Endothelial cell of umbilical vein (primary cell): ENCODE measurements at regions not wholly inside any gene's neighbourhood (a gene's known extent, or its start where the extent isn't known, plus 50 kb on each side); places are given as distances from the start of the nearest gene placed in this dataset.

Source experiments
- BruUV-seq: library from RNA; stranded (reverse); fragments of 400-500 nt; replicated peaks from 2 replicates; lab custom pipeline; 2021; lab: Mats Ljungman, UMichigan
- CTCF ChIA-PET: fragments of 300-600, 350-600 bp; sonication (Branson Sonifier 250); formaldehyde crosslinking; loops from one replicate; lab custom pipeline; 2021; ENCODE audit warnings: antibody characterized with exemption, inconsistent platforms; lab: Charles Lee
- POLR2A ChIA-PET: fragments of 300-600, 350-600 bp; sonication (Branson Sonifier 250); formaldehyde crosslinking; loops from one replicate; lab custom pipeline; 2021; ENCODE audit warnings: antibody characterized with exemption, inconsistent platforms; lab: Charles Lee
- DNase-seq: peaks from one replicate; pipeline ENCODE4 v3.0.0-alpha.2; 2011; ENCODE audit warnings: low read depth, low spot score
- FAIRE-seq: peaks from 2 replicates; lab custom pipeline; 2011; peaks lifted over from hg19 to GRCh38; lab: Jason Lieb, UNC
- H2AFZ ChIP-seq: 2 replicates; pipeline ENCODE4 v1.6.0; 2012; ENCODE audit warnings: low read depth, low read length, control low read depth, inconsistent platforms
- H3K27ac ChIP-seq: 2 replicates; pipeline ENCODE4 v1.5.1; 2011; ENCODE audit warnings: low read depth, mild to moderate bottlenecking, control low read depth, low read length, moderate library complexity; ENCODE audit not compliant: insufficient read depth
- H3K27me3 ChIP-seq, 2 experiments: 2 replicates each; pipeline versions ENCODE4 v1.6.0 to v1.6.1; 2011; ENCODE audit warnings: low read length in 2 of 2, mixed read lengths in 1 of 2; ENCODE audit not compliant: control insufficient read depth in 2 of 2, insufficient read depth in 2 of 2
- H3K36me3 ChIP-seq, 2 experiments: 2 replicates in 1 of 2; 3 replicates in 1 of 2; pipeline ENCODE4 v1.5.1; 2011; ENCODE audit warnings: low read length in 2 of 2, mild to moderate bottlenecking in 1 of 2, moderate library complexity in 1 of 2; ENCODE audit not compliant: control insufficient read depth in 2 of 2, insufficient read depth in 2 of 2; ENCODE audit errors: extremely low read depth in 1 of 2
- H3K4me1 ChIP-seq: 3 replicates; pipeline ENCODE4 v1.5.1; 2011; ENCODE audit warnings: mild to moderate bottlenecking, low read length; ENCODE audit not compliant: control insufficient read depth, insufficient read depth; ENCODE audit errors: extremely low read depth
- H3K4me2 ChIP-seq: 2 replicates; pipeline ENCODE4 v1.6.1; 2011; ENCODE audit warnings: low read length, control low read depth, mixed read lengths; ENCODE audit not compliant: insufficient read depth
- H3K4me3 ChIP-seq, 3 experiments: fragments of 200-600 bp in 1 of 3; sonication (generic), shearing (Covaris generic) in 1 of 3; replicated peaks in 1 of 3; 2 replicates each; pipeline ENCODE4 v1.5.1; 2011 to 2016; ENCODE audit warnings: control low read depth in 3 of 3, low read length in 3 of 3, mild to moderate bottlenecking in 2 of 3, inconsistent platforms in 1 of 3, low read depth in 1 of 3, moderate library complexity in 1 of 3; ENCODE audit not compliant: insufficient read depth in 1 of 3
- H3K79me2 ChIP-seq: 2 replicates; pipeline ENCODE4 v1.6.0; 2012; ENCODE audit warnings: low read length, inconsistent platforms; ENCODE audit not compliant: control insufficient read depth, insufficient read depth
- H3K9ac ChIP-seq: replicated peaks from 2 replicates; pipeline ENCODE3; 2011; ENCODE audit warnings: low read length, control low read depth; ENCODE audit not compliant: insufficient read depth; ENCODE audit errors: extremely low read depth
- H3K9me1 ChIP-seq: replicated peaks from 3 replicates; pipeline ENCODE4 v1.6.0; 2011; ENCODE audit warnings: mild to moderate bottlenecking, low read length; ENCODE audit not compliant: control insufficient read depth, insufficient read depth; ENCODE audit errors: extremely low read depth
- H3K9me3 ChIP-seq: replicated peaks from 2 replicates; pipeline ENCODE4 v1.5.1; 2012; ENCODE audit warnings: low read length, inconsistent platforms; ENCODE audit not compliant: control insufficient read depth, insufficient read depth
- H4K20me1 ChIP-seq: replicated peaks from 2 replicates; pipeline ENCODE3; 2011; ENCODE audit warnings: mild to moderate bottlenecking, low read length; ENCODE audit not compliant: control insufficient read depth, insufficient read depth; ENCODE audit errors: extremely low read depth
- EZH2 ChIP-seq: IDR thresholded peaks from 2 replicates; pipeline ENCODE4 v1.6.1; 2012; ENCODE audit warnings: borderline replicate concordance, low read depth, mild to moderate bottlenecking, moderate library complexity, low read length, inconsistent platforms; ENCODE audit not compliant: severe bottlenecking
- FOS ChIP-seq: IDR thresholded peaks from 2 replicates; pipeline ENCODE4 v1.6.1; 2011; ENCODE audit warnings: mild to moderate bottlenecking, low read length, moderate library complexity, borderline replicate concordance; ENCODE audit not compliant: insufficient read depth
- GATA2 ChIP-seq: IDR thresholded peaks from 2 replicates; pipeline ENCODE4 v1.7.0; 2011; ENCODE audit warnings: low read depth, mild to moderate bottlenecking, moderate library complexity, mixed read lengths, low read length; ENCODE audit not compliant: insufficient read length, insufficient read depth
- JUN ChIP-seq: IDR thresholded peaks from 2 replicates; pipeline ENCODE4 v1.6.1; 2011; ENCODE audit warnings: borderline replicate concordance, low read depth; ENCODE audit not compliant: insufficient read length, insufficient read depth
- MAX ChIP-seq: IDR thresholded peaks from 2 replicates; pipeline ENCODE4 v1.6.1; 2011; ENCODE audit not compliant: insufficient read depth, insufficient read length
- MYC ChIP-seq: IDR thresholded peaks from one replicate; pipeline ENCODE4 v1.6.1; 2011; ENCODE audit warnings: mild to moderate bottlenecking, low read depth, low read length
- POLR2A ChIP-seq: IDR thresholded peaks from 2 replicates; pipeline ENCODE4 v1.6.1; 2012; ENCODE audit warnings: low read depth, mild to moderate bottlenecking, control low read depth, low read length
- POLR2AphosphoS5 ChIP-seq: IDR thresholded peaks from 2 replicates; pipeline ENCODE4 v1.6.1; 2012; ENCODE audit warnings: low read depth, mild to moderate bottlenecking, control low read depth, low read length, moderate library complexity; ENCODE audit not compliant: insufficient read depth
- dilution Hi-C: fragments of 300-500 bp; cut with MboI; formaldehyde crosslinking; loops from one replicate; pipeline ENCODE4 v1.15.0; 2019; ENCODE audit warnings: low sequenced_read_pairs; ENCODE audit not compliant: extremely low pct_ligation_motif_present
- intact Hi-C: fragments of 100-400 bp; cut with micrococcal nuclease; formaldehyde crosslinking; loops from one replicate; pipeline ENCODE4 v1.10.0; 2022
- TF ChIP-seq, protein P1 (sequence below), 2 donors: IDR thresholded peaks; 1 replicate in 1 of 2; 2 replicates in 1 of 2; pipeline ENCODE4 v1.5.1; 2011; ENCODE audit warnings: low read length in 2 of 2, mild to moderate bottlenecking in 2 of 2, moderate library complexity in 2 of 2, control low read depth in 1 of 2, inconsistent platforms in 1 of 2, low read depth in 1 of 2; ENCODE audit not compliant: insufficient read depth in 1 of 2; ENCODE audit errors: extremely low read depth in 1 of 2

- ChIA-PET POLR2A (no interaction called here), CTCF (no interaction called here)
- H3K4me2 ChIP-seq = no peak overlapping the region
Measured at GRCh38 chr2:126808929-126809328, 89.8 kb upstream of the TEX51 start.

More at GRCh38 chr2:126808929-126809328, 89.8 kb upstream of the TEX51 start:
- Histone ChIP-seq H3K4me1 (no peaks in the 10 kb centered on the region), H3K4me3 (no peak overlapping the region), H3K27ac (no peak overlapping the region), H2AFZ (no peak overlapping the region), H3K27me3 (no peaks in the 10 kb centered on the region), H3K79me2 (no peaks in the 10 kb centered on the region), H3K9me1 (no peaks in the 10 kb centered on the region), H3K9ac (no peak overlapping the region), H3K9me3 (no peaks in the 10 kb centered on the region), H4K20me1 (no peaks in the 10 kb centered on the region), H3K36me3 (no peaks in the 10 kb centered on the region)
- TF ChIP-seq GATA2 (no peak), POLR2AphosphoS5 (no peak), POLR2A (no peak), MYC (no peak), EZH2 (no peak), MAX (no peak), FOS (no peak), JUN (no peak)
- TF ChIP-seq, protein P1, sequence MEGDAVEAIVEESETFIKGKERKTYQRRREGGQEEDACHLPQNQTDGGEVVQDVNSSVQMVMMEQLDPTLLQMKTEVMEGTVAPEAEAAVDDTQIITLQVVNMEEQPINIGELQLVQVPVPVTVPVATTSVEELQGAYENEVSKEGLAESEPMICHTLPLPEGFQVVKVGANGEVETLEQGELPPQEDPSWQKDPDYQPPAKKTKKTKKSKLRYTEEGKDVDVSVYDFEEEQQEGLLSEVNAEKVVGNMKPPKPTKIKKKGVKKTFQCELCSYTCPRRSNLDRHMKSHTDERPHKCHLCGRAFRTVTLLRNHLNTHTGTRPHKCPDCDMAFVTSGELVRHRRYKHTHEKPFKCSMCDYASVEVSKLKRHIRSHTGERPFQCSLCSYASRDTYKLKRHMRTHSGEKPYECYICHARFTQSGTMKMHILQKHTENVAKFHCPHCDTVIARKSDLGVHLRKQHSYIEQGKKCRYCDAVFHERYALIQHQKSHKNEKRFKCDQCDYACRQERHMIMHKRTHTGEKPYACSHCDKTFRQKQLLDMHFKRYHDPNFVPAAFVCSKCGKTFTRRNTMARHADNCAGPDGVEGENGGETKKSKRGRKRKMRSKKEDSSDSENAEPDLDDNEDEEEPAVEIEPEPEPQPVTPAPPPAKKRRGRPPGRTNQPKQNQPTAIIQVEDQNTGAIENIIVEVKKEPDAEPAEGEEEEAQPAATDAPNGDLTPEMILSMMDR (IDR thresholded peaks at IDR 0.05; ENCODE audit: extremely low read depth in 1 of 2, insufficient read depth in 1 of 2, low read depth in 1 of 2, low read length in 2 of 2) = no peak
- BruUV-seq = no TSS peak
- intact Hi-C loops = no loop called here
- DNase-seq (no peak), FAIRE-seq (no peak)
- dilution Hi-C loops = no loop called here
